ENCODE measurements at regions not wholly inside any gene's neighbourhood (a gene's known extent, or its start where the extent isn't known, plus 50 kb on each side); places are given as distances from the start of the nearest gene placed in this dataset.

GRCh38 chrY:8202837-8203236 is 1134.4 kb upstream of the TSPY4 start:
- DNase-seq (ENCODE audit: low spot score), result no peak

GRCh38 chrY:8241144-8241543 is 1096.1 kb upstream of the TSPY4 start:
- no peak for DNase-seq (ENCODE audit: low spot score)

- no peak for DNase-seq (ENCODE audit: low spot score)
These were observed 1063.5 kb upstream of the TSPY4 start for GRCh38 chrY:8273807-8274206.

GRCh38 chrY:8305021-8305420 is 1032.2 kb upstream of the TSPY4 start:
- DNase-seq (ENCODE audit: low spot score), result no peak

GRCh38 chrY:8324113-8324512 is 1013.2 kb upstream of the TSPY4 start:
- DNase-seq (ENCODE audit: low spot score), result no peak

GRCh38 chrY:8326944-8327343 is 1010.3 kb upstream of the TSPY4 start:
- DNase-seq (ENCODE audit: low spot score), result no peak

GRCh38 chrY:8327708-8328354 is 1009.4 kb upstream of the TSPY4 start:
- DNase-seq (ENCODE audit: low spot score), result no peak

- DNase-seq (ENCODE audit: low spot score), result no peak
These were observed 1007.8 kb upstream of the TSPY4 start for GRCh38 chrY:8329431-8329830.

- no peak for DNase-seq (ENCODE audit: low spot score)
These were observed 1007.3 kb upstream of the TSPY4 start for GRCh38 chrY:8329929-8330328.

GRCh38 chrY:8333328-8333727 is 1003.9 kb upstream of the TSPY4 start:
- DNase-seq (ENCODE audit: low spot score), result no peak

GRCh38 chrY:8335299-8335835 is 1001.9 kb upstream of the TSPY4 start:
- no peak for DNase-seq (ENCODE audit: low spot score)

GRCh38 chrY:8336112-8336774 is 1001.0 kb upstream of the TSPY4 start:
- no peak for DNase-seq (ENCODE audit: low spot score)

- no peak for DNase-seq (ENCODE audit: low spot score)
These were observed 996.3 kb upstream of the TSPY4 start for GRCh38 chrY:8341000-8341399.

GRCh38 chrY:8342173-8342572 is 995.1 kb upstream of the TSPY4 start:
- no peak for DNase-seq (ENCODE audit: low spot score)

GRCh38 chrY:8351241-8351640 is 986.0 kb upstream of the TSPY4 start:
- peak; percentile 0 for DNase-seq (ENCODE audit: low spot score)

GRCh38 chrY:8352201-8352600 is 985.1 kb upstream of the TSPY4 start:
- DNase-seq (ENCODE audit: low spot score), result no peak

GRCh38 chrY:8358161-8358560 is 979.1 kb upstream of the TSPY4 start:
- no peak for DNase-seq (ENCODE audit: low spot score)

- no peak for DNase-seq (ENCODE audit: low spot score)
These were observed 975.5 kb upstream of the TSPY4 start for GRCh38 chrY:8361715-8362114.

GRCh38 chrY:8377491-8377890 is 959.8 kb upstream of the TSPY4 start:
- no peak for DNase-seq (ENCODE audit: low spot score)

GRCh38 chrY:8379800-8380199 is 957.5 kb upstream of the TSPY4 start:
- no peak for DNase-seq (ENCODE audit: low spot score)

GRCh38 chrY:8381425-8381824 is 955.8 kb upstream of the TSPY4 start:
- DNase-seq (ENCODE audit: low spot score), result no peak

GRCh38 chrY:8386053-8386452 is 951.2 kb upstream of the TSPY4 start:
- DNase-seq (ENCODE audit: low spot score), result no peak

- DNase-seq (ENCODE audit: low spot score), result no peak
These were observed 948.8 kb upstream of the TSPY4 start for GRCh38 chrY:8388512-8388911.
